ELF-1 (cell line): ENCODE measurements at regions not wholly inside any gene's neighbourhood (a gene's known extent, or its start where the extent isn't known, plus 50 kb on each side); places are given as distances from the start of the nearest gene placed in this dataset.
"Not testable (repeated sequence)": the region's sequence is repeated elsewhere in the genome, so short reads cannot be mapped to it uniquely, and the experiment has no call there.

ENCODE experiments used
- DNase-seq: peaks from one replicate; pipeline ENCODE4 v3.0.0-alpha.2; 2016; ENCODE audit warnings: low read depth, low spot score

DNA sequence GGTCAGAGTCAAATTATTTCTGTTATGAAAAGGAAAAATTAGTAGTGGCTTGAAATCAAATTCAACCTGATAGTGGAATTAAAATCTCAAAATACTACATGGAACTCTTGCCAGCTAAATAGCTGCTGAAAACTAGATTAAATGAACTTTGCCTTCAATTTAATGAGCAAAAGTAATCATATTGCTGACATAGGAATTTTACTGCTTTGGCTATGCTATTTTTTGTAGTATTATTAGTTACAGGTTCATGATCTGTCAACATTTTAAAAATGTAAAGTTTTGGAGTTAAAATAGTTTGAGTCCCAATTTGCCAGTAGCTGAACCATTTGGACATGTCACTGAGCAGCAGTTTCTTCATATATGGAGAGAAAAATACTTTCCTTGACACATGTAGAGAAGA lies 81.4 kb downstream of the RERGL start:
- no peak for DNase-seq

DNA sequence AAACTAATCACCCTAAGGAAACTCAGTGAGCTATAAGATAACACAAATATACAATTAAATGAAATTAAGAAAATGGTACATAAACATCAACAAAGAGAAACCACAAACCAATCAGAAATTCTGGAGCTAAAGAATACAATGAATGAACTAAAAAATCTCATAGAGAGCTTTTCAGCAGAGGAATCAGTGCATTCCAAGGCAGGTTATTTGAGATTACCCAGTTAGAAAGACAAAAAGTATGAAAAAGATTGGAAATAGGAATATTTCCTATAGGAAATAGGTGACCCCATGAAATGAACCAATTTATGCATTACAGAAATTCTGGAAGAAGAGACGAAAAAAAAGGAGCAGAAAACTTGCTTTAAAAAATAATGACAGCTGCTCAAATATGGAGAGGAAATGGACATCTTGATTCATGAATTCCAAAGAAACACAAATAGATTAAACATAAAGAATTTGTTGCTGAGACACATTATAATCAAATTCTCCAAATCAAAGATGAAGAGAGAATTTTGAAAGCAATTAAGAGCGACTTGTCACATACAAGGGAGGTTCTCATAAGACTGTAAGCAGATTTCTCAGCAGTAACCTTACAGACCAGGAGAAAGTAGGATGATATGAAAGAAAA lies 90.7 kb downstream of the RERGL start:
- no peak for DNase-seq

DNA sequence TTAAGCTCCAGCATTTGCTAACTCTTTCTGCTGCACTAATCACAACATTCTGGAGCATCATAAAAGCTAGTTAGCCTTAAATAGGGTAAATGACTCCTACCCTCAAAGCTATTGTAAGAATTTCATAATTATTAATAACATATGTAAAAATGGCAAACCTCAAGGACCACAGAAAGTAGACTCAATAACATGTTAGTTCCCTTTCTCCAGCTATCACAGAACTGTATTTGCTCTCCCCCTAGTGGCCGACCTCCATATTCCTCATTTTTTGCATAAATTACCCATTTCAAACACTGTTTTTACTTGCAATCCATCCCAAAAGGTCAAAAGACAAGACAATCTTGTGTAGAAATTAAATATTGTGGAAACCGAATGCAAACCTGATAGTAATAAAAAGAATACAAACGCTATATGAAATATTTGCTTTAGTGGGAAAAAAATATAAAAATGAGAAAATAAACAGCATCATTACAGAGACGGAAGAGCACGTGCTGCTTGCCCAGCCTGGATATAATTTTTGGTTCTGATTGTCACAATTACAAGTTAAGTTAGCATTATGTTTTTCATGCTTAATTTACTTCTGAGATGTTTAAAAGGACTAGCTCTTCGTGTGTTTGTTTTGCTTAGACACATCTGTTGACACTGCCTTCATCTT lies 97.9 kb downstream of the RERGL start:
- no peak for DNase-seq

DNA sequence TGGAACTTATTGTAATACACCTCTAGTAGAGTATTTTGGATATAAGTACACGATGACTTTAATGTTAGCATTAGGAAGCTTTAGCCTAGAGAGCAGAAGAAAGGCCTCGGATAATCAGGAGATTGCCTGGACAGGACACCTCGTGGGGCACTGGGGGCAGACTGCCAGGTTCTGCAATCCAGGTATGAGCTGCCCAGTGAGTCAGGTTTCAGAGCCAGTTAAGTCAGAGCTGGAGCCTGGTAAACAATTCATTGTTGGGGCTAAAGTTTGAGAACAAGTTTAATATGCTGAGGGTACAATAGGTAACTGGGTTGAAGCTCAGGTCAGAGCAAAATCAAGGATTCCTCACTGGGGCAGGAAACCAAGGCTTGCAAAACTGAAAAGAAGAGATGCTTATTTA lies 107.4 kb downstream of the RERGL start:
- DNase-seq = no peak

DNA sequence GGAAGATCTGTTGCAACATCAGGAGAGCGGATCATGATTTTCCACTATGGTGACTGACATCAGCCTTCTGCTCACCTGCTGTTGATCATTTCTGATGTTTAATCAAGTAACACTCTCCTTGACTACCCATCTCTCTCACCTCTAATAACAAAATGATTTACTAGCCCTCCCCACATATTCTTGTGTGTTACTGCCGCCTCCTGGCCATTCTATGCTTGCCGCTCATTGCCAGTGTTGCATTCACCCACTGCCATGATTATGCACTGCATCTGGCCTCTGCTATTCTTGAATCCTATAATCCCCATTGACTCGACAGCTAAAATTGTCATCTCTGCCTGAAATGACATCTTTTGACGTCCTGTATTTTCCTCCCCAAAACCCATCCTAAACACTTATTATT lies 113.8 kb downstream of the RERGL start:
- DNase-seq = peak; percentile 2

DNA sequence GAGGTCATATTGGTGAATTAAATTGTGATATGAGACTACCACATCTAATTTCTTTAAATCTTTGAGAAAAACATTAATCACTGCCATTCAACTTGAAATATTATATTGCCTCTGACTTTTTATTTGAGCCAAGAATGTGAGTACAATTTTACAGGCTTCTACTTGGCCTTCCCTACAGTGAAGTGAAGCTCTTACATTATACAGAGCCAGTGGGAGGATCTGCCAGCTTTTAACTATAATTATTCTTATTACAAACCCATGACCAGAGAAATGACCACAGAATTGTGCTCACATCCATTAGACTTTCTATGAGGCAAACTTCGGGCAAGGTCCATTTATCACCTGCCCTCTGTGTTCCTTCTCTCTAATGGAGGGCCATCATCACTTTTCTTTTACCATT lies 114.2 kb downstream of the RERGL start:
- no peak for DNase-seq

DNA sequence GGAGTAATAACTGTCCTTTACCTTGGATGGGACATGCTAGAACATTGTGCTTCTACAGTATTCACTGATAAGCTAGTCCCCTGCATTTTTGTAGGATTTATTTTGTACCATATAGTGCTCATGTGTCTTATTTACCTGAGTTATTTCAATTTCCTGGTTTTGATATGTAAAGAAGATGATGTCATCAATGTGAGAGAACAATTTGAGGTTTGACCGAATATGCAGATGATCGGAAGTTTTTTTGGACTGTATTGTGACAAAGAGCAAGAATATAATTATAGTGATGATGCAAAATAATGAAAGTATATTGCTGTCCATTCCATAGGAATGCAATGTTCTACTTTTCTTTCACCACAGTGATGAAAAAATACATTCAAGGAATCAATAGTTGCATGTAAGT lies 114.8 kb downstream of the RERGL start:
- no peak for DNase-seq

DNA sequence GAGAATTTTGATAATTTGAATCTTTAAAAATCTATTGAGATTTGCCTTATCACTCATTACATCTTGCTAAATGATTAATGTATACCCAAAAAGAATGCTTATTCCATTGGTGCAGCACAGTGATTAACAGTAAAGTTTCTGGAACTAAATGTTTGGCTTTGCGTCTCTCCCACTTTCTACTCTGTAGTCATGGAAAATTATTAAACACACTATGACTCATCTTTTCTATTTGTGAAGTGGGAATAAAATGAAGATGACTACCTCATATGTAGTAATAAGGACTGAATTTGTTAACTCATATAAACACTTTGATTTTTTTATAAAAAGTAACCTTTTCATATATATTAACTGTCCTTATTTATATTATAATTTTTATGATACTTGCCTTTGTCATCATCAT lies 118.1 kb downstream of the RERGL start:
- DNase-seq = no peak

DNA sequence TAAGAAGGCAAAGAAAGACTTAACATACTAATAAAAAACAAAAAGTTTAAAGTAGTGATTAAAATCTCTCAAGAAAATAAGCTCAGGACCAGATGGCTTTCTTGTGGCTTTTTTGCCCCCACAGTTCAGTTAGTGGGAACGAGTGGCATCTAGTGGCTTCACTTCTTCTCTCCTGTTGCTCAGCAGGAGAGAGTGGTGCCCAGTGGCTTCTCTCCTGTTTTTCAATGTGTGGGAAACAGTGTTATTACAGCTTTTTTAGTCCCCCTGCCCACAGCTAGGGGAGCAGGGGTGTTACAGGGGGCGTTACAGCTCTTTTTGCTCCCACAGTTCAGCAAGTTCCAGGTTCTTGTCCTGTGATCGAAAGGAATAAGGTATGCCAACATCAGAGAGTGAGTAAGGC lies 135.2 kb downstream of the RERGL start:
- no peak for DNase-seq

DNA sequence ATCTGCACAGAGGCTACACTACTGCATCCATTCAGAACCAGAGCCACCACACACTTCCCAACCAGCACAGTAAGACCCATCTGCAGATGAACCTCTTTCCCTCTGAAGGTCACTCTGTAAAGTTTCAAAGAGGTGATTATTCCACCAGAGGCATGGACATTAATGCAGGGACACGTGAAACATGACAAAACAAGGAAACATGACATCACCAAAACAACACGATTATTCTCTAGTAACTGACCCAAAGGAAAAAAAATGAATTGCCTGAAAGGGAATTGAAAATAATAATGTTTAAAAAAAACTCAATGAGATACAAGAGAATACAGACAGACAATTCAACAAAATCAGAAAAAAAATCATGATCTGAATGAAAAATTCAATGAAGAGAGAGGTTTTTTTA lies 139.1 kb downstream of the RERGL start:
- no peak for DNase-seq

DNA sequence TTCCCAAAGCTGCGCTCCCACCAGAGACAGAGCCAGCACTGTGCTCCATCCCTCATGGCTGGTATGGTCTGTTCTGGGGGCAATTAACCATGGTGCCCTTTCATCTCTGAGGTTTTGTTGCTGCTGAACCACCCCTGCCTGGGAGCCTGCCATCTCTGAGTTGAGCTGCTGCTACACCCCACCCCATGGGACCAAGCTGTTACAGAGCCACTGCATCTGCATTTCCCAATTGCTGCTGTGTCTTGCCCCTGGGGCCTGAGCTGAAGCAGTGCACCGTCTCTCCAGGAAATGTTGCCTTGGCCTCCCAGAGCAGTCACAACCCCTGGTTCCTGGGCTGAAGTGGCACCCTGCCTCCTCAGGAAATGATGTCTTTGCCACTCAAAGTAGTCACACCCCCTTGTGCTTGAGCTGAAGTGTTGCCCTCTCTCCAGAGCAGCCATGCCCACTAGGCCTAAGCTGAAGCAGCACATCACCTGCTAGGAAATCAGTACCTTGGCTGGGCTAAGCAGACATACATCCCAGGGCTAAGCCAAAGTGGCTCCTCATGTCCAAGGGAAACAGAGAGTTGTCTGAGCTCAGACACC lies 140.3 kb downstream of the RERGL start:
- no peak for DNase-seq

DNA sequence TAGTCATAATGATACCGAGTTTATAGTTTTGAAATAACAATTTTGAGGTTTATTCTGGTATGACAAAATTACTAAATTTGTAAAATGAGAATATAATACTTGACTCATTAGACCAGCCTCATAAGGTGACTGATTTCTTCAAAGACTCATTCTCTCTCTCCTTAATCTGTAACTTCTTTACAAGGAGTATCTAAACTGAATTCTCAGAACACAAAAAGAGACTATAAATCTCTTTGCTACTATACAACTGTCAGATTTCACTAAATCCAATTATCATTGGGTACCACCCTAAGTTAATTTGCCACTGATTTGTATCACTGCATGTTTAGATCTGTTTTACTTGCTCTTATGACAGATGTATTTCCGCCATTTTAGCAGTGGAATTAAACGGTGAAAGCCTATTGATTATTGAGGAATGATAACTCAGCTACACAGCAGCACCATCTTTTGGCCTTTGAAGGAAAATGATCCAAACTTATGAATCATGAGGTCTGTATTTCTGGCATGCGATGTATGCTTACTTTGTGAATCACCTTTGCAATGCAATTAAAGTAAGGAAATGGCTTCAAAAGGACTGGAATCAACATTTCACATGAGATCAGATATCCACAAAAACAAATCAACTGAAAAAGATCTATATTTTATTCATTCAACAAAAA lies 161.2 kb downstream of the RERGL start:
- DNase-seq = no peak

DNA sequence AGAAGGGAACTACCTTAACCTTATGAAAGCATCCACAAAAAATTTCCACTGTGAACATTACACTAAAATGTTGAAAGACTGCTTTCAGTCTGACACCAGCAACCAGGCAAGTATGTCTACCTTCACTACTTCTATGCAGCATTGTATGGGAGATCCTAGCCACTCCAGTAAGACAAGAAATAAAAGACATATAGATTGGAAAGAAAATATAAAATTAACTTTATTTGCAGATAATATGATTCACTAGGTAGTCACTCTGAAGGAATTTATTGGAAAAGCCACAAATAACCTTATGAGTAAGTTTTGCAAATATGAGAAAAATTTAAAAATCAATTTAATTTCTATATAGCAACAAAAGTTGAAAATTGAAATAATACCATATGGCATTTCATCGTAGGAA lies 172.0 kb downstream of the RERGL start:
- no peak for DNase-seq

DNA sequence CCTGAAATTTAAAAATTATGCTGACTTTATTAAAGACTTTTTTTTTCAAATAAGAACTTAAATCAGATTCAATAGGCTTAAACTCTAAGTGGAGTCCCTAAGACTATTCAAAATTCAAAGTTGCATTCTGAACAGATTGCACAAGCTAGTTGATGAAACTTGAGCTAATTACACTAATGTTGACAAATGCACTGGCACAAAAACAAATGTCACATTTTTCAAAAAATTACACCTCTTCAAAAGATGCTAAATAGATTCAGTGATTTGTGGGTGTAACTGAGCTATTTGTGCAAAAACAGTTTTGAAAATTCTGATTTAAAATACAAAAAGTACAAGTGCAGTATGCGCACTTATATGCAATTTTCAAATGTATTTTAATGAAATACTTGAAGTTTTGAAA lies 205.4 kb downstream of the RERGL start:
- DNase-seq = no peak

DNA sequence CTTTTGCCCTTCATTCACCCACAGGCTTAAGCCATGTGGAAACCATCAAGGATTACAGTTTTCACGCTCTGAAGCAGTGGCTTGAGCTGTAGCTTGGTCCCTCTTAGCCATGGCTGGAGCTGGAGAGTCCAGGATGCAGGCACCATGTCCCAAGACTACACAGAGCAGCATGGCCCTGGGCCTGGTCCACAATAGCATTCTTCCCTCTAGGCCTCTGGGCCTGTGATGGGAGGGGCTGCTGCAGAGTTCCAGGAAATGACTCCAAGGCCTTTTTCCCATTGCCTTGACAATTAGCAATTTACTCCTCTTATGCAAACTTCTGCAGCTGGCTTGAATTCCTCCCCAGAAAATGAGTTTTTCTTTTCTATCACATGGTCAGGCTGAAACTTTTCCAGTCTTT lies 211.3 kb downstream of the RERGL start:
- no peak for DNase-seq

DNA sequence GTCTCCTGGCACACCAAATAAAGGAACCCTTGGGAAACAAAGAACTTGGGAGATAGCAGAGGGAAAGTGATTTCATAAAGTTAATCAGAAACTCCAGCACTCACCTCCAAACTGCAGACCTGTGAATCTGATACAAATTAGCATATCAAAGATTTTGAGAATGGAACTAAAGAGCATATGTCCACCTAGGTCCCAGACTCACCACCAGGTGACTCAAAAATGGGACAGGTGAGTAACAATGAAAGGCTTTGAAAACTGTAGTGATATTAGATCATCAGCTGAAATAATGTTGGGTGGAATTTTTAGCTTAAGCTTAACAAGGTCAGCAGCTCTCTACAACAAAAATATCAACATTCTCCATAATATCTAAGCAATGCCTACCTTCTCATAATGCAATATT lies 214.8 kb downstream of the RERGL start:
- DNase-seq = no peak

DNA sequence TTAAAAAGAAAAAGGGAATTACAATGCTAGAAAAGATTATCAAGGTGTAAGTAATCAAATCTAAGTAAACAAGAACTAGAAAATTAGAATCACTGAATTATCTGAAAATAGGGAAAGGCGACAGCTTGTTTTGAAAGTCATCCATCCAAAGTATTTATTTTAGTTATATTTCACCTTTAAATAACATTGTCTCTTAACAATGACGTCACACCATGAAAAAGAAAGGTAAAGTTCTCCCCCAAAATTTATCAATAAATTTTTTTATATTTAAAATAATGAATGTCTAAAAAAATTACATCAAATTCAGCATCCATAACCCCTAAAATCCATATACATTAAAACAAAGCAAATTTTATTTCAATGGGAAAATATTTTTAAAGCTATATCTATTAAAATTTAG lies 223.2 kb downstream of the RERGL start:
- no peak for DNase-seq

DNA sequence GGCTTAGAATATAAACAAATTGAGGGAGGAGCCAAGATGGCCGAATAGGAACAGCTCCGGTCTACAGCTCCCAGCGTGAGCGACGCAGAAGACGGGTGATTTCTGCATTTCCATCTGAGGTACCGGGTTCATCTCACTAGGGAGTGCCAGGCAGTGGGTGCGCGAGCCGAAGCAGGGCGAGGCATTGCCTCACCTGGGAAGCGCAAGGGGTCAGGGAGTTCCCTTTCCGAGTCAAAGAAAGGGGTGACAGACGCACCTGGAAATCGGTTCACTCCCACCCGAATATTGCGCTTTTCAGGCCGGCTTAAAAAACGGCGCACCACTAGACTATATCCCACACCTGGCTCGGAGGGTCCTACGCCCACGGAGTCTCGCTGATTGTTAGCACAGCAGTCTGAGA lies 234.4 kb downstream of the RERGL start:
- DNase-seq = not testable (repeated sequence)

DNA sequence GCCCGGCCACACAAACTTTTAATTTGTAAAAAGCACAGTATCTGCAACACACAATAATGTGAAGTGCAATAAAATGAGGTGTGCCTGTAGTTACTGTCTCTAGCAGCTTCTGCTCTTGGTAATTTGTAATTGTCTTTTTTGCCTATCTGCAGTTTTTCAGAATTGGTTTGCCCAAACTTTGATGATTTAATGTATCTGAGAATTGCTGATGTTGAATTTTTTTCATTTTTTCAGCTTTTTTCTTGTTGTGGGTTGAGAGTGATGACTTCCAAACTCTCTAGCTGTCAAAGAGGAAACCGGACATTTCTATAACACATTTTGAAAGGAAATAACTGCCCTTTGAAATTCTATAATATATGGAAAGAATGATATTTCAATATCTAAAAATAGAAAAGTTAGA lies 236.9 kb downstream of the RERGL start:
- DNase-seq = no peak

DNA sequence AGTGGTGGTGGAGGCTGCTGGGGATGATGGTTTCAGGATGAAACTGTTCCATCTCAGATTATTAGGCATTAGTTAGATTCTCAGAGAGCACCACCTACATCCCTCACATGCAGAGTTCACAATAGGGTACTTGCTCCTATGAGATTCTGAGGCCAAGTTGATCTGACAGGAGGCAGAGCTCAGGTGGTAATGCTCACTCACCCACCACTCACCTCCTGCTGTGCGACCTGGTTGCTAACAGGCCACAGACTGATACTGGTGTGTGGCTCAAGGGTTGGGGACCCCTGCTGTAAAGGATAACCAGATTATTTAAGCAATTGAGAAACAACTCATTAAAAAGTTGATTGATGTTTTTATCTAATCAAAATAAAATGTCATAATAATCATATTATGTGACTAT lies 248.5 kb downstream of the RERGL start:
- no peak for DNase-seq

DNA sequence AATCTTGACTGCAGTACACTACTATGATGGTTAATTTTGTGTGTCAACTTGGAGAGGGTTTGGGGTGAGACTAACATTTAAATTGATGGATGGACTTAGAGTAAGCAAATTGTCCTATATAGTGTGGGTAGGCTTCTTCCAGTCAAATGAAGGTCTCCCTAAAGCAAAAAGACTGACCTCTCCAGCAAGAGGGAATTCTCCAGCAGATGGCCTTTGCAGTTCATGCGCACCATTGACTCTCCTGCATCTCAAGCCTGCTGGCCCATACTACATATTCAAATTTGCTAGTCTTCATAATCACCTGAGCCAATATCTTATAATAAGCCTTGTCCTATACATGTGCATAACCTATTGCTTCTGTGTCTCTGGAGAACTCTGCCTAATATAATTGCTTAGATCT lies 260.2 kb downstream of the RERGL start:
- no peak for DNase-seq

DNA sequence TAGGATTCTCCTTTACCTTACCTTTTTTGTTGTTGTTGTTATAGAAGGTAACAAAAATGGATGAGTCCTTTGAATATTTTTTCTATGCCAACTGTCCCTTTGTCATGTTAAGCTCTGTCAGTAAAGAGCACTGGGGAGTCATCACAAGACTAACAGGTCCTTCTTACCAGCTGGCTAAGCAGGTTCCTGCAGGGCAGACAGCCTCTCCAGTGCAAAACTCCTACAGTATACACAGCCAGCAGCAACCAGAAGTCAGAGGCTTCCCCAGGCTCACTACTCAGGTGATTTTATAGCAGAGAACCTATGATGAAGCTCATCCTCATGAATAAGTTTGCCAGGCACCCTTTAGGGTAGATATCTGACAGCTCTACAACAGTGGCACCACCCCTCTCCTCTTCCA lies 271.1 kb downstream of the RERGL start:
- no peak for DNase-seq

DNA sequence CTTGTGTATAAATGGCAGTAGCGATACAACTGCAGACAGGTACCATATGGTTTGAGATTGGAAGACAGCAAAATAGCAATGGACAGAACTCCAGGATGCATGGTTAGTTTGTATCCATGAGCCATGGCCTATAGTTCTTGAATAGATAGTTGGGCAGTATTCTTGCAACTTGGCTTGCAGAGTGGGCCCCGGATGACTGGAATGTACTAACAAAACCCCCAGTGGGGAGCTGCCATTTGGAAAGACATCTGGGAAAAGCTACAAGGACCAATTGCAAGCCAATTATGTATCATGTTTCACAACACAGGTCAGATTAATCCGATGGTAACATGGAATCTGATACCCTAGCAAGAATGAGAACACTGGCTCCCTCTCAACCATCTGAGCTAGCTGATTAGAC lies 279.6 kb downstream of the RERGL start:
- no peak for DNase-seq
